GM23338 (cell line): ENCODE measurements at regions not wholly inside any gene's neighbourhood (a gene's known extent, or its start where the extent isn't known, plus 50 kb on each side); places are given as distances from the start of the nearest gene placed in this dataset.

Experiments
- ATAC-seq: fragments of 200-7000 bp; cut with Tn5 transposase; 3 replicates; pipeline ENCODE4 v1.9.1; 2020
- DNase-seq: peaks from one replicate; pipeline ENCODE4 v3.0.0-alpha.2; 2015; ENCODE audit warnings: low spot score
- H2AFZ ChIP-seq: fragments of 200-600 bp; sonication (generic); 2 replicates; pipeline ENCODE4 v1.8.0; 2016; ENCODE audit warnings: antibody characterized with exemption, mild to moderate bottlenecking, moderate library complexity
- H3F3A ChIP-seq: fragments of 200-600 bp; sonication (generic); replicated peaks from 2 replicates; pipeline ENCODE4 v1.8.0; 2017; ENCODE audit warnings: antibody characterized with exemption, mixed run types, low read depth
- H3K27ac ChIP-seq: fragments of 200-600 bp; sonication (generic); 2 replicates; pipeline ENCODE4 v1.6.1; 2016; ENCODE audit warnings: low read depth
- H3K27me3 ChIP-seq: fragments of 200-600 bp; sonication (generic); 2 replicates; pipeline ENCODE4 v1.8.0; 2016; ENCODE audit warnings: mild to moderate bottlenecking, mixed run types, moderate library complexity; ENCODE audit not compliant: insufficient read depth
- H3K36me3 ChIP-seq: fragments of 200-600 bp; sonication (generic); 2 replicates; pipeline ENCODE4 v1.8.0; 2016; ENCODE audit warnings: mild to moderate bottlenecking; ENCODE audit not compliant: insufficient read depth
- H3K4me1 ChIP-seq: fragments of 200-600 bp; sonication (generic); 2 replicates; pipeline ENCODE4 v1.8.0; 2016; ENCODE audit warnings: mild to moderate bottlenecking, moderate library complexity; ENCODE audit not compliant: insufficient read depth
- H3K4me2 ChIP-seq: fragments of 200-600 bp; sonication (generic); 2 replicates; pipeline ENCODE4 v1.7.1; 2017; ENCODE audit warnings: mixed run types
- H3K4me3 ChIP-seq: fragments of 200-600 bp; sonication (generic); 2 replicates; pipeline ENCODE4 v1.6.1; 2016; ENCODE audit warnings: mixed run types
- H3K79me2 ChIP-seq: fragments of 200-600 bp; sonication (generic); replicated peaks from 2 replicates; pipeline ENCODE4 v1.8.0; 2017; ENCODE audit warnings: mild to moderate bottlenecking; ENCODE audit not compliant: insufficient read depth
- H3K9me2 ChIP-seq: fragments of 200-600 bp; sonication (generic); 2 replicates; pipeline ENCODE4 v1.8.0; 2017; ENCODE audit not compliant: insufficient read depth
- H4K20me1 ChIP-seq: fragments of 200-600 bp; sonication (generic); replicated peaks from 2 replicates; pipeline ENCODE4 v1.8.0; 2017; ENCODE audit warnings: mild to moderate bottlenecking; ENCODE audit not compliant: insufficient read depth
- H3K27ac Mint-ChIP-seq: 2 replicates; pipeline ENCODE4 v1.8.0; 2020; ENCODE audit warnings: inconsistent platforms, mild to moderate bottlenecking, moderate library complexity, mixed read lengths
- H3K27me3 Mint-ChIP-seq: 3 replicates; pipeline ENCODE4 v1.8.0; 2022; ENCODE audit warnings: low read depth, mild to moderate bottlenecking, moderate library complexity, mixed read lengths, inconsistent platforms; ENCODE audit not compliant: insufficient read depth, poor library complexity
- H3K36me3 Mint-ChIP-seq: 3 replicates; pipeline ENCODE4 v1.8.0; 2021; ENCODE audit warnings: low read depth, mild to moderate bottlenecking, inconsistent platforms, moderate library complexity, mixed read lengths
- H3K4me1 Mint-ChIP-seq: 3 replicates; pipeline ENCODE4 v1.8.0; 2020; ENCODE audit warnings: mild to moderate bottlenecking, inconsistent platforms, mixed read lengths
- H3K4me3 Mint-ChIP-seq: 3 replicates; pipeline ENCODE4 v1.8.0; 2021; ENCODE audit warnings: moderate library complexity, mild to moderate bottlenecking, inconsistent platforms, mixed read lengths
- H3K9me3 Mint-ChIP-seq: 3 replicates; pipeline ENCODE4 v1.8.0; 2020; ENCODE audit warnings: moderate library complexity, mild to moderate bottlenecking, inconsistent platforms, mixed read lengths
- EZH2phosphoT487 ChIP-seq: fragments of 200-600 bp; sonication (generic); IDR thresholded peaks from one replicate; pipeline ENCODE4 v1.8.1; 2018; ENCODE audit warnings: antibody characterized with exemption; ENCODE audit not compliant: unreplicated experiment
- JUNB ChIP-seq: IDR thresholded peaks from one replicate; pipeline ENCODE4 v1.6.1; 2016; ENCODE audit warnings: antibody characterized with exemption; ENCODE audit not compliant: unreplicated experiment
- NANOG ChIP-seq: IDR thresholded peaks from 2 replicates; pipeline ENCODE4 v1.6.1; 2016; ENCODE audit warnings: antibody characterized with exemption, borderline replicate concordance
- ZNF114 ChIP-seq: fragments of 250-450 bp; sonication (Bioruptor Pico); IDR thresholded peaks from 2 replicates; pipeline ENCODE4 v1.5.0; 2020; ENCODE audit warnings: mild to moderate bottlenecking, moderate library complexity
- ZNF462 ChIP-seq: fragments of 250-450 bp; sonication (Bioruptor Pico); IDR thresholded peaks from 2 replicates; pipeline ENCODE4 v1.5.0; 2020; ENCODE audit warnings: mild to moderate bottlenecking, moderate library complexity
- TF ChIP-seq, protein P1 (sequence below): IDR thresholded peaks from one replicate; pipeline ENCODE4 v1.6.1; 2018; ENCODE audit warnings: antibody characterized with exemption; ENCODE audit not compliant: unreplicated experiment

DNA sequence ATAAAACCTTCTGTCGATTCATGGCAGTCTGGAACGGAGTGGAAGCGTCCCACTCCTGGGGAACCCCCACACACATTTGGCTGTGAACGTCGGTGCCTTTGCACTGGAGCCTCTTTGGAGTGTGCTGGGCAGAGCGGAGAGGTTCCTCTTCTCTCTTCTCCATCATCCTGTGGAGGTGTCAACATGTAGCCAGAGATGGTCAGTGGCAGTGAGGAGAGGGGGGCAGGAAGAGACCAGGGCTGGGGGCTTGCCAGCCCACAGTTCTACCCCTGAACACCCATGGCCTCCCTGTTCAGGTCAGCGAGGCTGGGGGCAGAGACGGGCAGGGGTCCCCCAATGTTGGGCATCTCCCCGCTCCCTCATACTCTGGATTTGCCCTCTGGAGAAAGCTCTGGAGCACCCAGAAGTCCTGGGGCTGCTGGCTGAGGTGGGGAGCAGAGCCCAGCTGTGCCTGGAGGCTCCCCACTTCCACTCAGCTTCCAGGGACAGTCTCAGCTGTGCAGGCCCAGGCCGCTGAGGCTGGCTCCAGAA is 223.7 kb downstream of the SEC14L1 start (continued):
- no peak for TF ChIP-seq ZNF114 (CRISPR knock-in tag)

- Histone ChIP-seq H4K20me1 (no peaks in the 10 kb centered on the region; the same call in 1 of the 2 replicates), H3K4me1 (peaks cover 9% of the 10 kb centered on the region; the same call in 1 of the 2 replicates), H3K27me3 (no peaks in the 10 kb centered on the region), H3K4me3 (no peak overlapping the region), H3F3A (no peaks in the 10 kb centered on the region), H3K36me3 (no peaks in the 10 kb centered on the region), H3K27ac (no peak overlapping the region), H3K9me2 (no peaks in the 10 kb centered on the region), H3K4me2 (no peak overlapping the region), H3K79me2 (no peaks in the 10 kb centered on the region), H2AFZ (no peak overlapping the region)
- ATAC-seq = no peak
- no peak overlapping the region for H3K27ac Mint-ChIP-seq
- DNase-seq = no peak
- TF ChIP-seq JUNB = no peak
- TF ChIP-seq, protein P1, sequence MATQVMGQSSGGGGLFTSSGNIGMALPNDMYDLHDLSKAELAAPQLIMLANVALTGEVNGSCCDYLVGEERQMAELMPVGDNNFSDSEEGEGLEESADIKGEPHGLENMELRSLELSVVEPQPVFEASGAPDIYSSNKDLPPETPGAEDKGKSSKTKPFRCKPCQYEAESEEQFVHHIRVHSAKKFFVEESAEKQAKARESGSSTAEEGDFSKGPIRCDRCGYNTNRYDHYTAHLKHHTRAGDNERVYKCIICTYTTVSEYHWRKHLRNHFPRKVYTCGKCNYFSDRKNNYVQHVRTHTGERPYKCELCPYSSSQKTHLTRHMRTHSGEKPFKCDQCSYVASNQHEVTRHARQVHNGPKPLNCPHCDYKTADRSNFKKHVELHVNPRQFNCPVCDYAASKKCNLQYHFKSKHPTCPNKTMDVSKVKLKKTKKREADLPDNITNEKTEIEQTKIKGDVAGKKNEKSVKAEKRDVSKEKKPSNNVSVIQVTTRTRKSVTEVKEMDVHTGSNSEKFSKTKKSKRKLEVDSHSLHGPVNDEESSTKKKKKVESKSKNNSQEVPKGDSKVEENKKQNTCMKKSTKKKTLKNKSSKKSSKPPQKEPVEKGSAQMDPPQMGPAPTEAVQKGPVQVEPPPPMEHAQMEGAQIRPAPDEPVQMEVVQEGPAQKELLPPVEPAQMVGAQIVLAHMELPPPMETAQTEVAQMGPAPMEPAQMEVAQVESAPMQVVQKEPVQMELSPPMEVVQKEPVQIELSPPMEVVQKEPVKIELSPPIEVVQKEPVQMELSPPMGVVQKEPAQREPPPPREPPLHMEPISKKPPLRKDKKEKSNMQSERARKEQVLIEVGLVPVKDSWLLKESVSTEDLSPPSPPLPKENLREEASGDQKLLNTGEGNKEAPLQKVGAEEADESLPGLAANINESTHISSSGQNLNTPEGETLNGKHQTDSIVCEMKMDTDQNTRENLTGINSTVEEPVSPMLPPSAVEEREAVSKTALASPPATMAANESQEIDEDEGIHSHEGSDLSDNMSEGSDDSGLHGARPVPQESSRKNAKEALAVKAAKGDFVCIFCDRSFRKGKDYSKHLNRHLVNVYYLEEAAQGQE = no peak
- TF ChIP-seq NANOG = no peak
- TF ChIP-seq EZH2phosphoT487 = no peak
- no peak for TF ChIP-seq ZNF462 (CRISPR knock-in tag)
- H3K36me3 Mint-ChIP-seq = no peaks in the 10 kb centered on the region
- H3K27me3 Mint-ChIP-seq = peaks cover 8% of the 10 kb centered on the region
- H3K9me3 Mint-ChIP-seq = no peaks in the 10 kb centered on the region
- H3K4me3 Mint-ChIP-seq = no peak overlapping the region
- peaks cover 30% of the 10 kb centered on the region for H3K4me1 Mint-ChIP-seq
These were observed 224.3 kb downstream of the SEC14L1 start for GRCh38 chr17:77364941-77365583.
